ENCODE measurements at regions not wholly inside any gene's neighbourhood (a gene's known extent, or its start where the extent isn't known, plus 50 kb on each side); places are given as distances from the start of the nearest gene placed in this dataset.

GRCh38 chr1:29515170-29515955 lies 279.0 kb downstream of the PTPRU start:
- no peak for TF ChIP-seq POLR2A (IDR thresholded peaks at IDR 0.05)
- TF ChIP-seq CTCF (IDR thresholded peaks at IDR 0.05): no peak
- TF ChIP-seq POLR2AphosphoS5 (IDR thresholded peaks at IDR 0.05): no peak
